H1 (cell line): ENCODE measurements at regions not wholly inside any gene's neighbourhood (a gene's known extent, or its start where the extent isn't known, plus 50 kb on each side); places are given as distances from the start of the nearest gene placed in this dataset.

Experiments used
- BCL11A ChIP-seq, 2 experiments: IDR thresholded peaks; one replicate each; pipeline ENCODE4 v1.6.1; 2011; ENCODE audit warnings: low read depth in 2 of 2, low read length in 2 of 2, mild to moderate bottlenecking in 2 of 2
- CBX5 ChIP-seq: fragments of 300-800, 300-1000 bp; sonication (generic); IDR thresholded peaks from 2 replicates; pipeline ENCODE4 v1.7.1; 2016; ENCODE audit warnings: antibody characterized with exemption, low read length, low read depth
- JUND ChIP-seq: IDR thresholded peaks from 2 replicates; pipeline ENCODE4 v1.6.1; 2011; ENCODE audit warnings: mild to moderate bottlenecking, improper control_type of control experiment, low read length
- TF ChIP-seq, protein P1 (sequence below): fragments of 300-600 bp; sonication (generic); IDR thresholded peaks from 2 replicates; pipeline ENCODE4 v1.7.1; 2012; ENCODE audit warnings: low read length, moderate library complexity, mild to moderate bottlenecking, inconsistent platforms; ENCODE audit not compliant: insufficient replicate concordance

DNA sequence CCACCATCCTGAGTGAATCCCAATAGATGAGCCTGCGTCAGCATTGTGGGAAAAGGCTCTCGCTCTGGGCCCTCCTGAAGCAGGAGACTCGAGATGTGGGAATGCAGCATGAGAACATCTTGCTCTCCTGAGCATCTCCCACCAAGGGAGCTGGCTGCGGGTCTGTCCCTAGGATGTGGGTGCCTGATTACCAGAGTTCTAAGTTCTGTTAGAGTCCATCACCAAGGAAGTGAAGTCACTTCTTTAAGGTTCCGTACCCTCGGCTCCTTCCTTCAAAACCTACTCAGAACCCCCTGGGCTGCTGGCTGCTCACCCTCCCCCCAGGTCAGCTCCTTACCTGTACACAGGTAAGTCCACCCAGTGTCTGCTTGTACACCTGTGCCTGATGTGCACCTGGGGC is 100.5 kb upstream of the IGLL5 start (continued):
- TF ChIP-seq, protein P1, sequence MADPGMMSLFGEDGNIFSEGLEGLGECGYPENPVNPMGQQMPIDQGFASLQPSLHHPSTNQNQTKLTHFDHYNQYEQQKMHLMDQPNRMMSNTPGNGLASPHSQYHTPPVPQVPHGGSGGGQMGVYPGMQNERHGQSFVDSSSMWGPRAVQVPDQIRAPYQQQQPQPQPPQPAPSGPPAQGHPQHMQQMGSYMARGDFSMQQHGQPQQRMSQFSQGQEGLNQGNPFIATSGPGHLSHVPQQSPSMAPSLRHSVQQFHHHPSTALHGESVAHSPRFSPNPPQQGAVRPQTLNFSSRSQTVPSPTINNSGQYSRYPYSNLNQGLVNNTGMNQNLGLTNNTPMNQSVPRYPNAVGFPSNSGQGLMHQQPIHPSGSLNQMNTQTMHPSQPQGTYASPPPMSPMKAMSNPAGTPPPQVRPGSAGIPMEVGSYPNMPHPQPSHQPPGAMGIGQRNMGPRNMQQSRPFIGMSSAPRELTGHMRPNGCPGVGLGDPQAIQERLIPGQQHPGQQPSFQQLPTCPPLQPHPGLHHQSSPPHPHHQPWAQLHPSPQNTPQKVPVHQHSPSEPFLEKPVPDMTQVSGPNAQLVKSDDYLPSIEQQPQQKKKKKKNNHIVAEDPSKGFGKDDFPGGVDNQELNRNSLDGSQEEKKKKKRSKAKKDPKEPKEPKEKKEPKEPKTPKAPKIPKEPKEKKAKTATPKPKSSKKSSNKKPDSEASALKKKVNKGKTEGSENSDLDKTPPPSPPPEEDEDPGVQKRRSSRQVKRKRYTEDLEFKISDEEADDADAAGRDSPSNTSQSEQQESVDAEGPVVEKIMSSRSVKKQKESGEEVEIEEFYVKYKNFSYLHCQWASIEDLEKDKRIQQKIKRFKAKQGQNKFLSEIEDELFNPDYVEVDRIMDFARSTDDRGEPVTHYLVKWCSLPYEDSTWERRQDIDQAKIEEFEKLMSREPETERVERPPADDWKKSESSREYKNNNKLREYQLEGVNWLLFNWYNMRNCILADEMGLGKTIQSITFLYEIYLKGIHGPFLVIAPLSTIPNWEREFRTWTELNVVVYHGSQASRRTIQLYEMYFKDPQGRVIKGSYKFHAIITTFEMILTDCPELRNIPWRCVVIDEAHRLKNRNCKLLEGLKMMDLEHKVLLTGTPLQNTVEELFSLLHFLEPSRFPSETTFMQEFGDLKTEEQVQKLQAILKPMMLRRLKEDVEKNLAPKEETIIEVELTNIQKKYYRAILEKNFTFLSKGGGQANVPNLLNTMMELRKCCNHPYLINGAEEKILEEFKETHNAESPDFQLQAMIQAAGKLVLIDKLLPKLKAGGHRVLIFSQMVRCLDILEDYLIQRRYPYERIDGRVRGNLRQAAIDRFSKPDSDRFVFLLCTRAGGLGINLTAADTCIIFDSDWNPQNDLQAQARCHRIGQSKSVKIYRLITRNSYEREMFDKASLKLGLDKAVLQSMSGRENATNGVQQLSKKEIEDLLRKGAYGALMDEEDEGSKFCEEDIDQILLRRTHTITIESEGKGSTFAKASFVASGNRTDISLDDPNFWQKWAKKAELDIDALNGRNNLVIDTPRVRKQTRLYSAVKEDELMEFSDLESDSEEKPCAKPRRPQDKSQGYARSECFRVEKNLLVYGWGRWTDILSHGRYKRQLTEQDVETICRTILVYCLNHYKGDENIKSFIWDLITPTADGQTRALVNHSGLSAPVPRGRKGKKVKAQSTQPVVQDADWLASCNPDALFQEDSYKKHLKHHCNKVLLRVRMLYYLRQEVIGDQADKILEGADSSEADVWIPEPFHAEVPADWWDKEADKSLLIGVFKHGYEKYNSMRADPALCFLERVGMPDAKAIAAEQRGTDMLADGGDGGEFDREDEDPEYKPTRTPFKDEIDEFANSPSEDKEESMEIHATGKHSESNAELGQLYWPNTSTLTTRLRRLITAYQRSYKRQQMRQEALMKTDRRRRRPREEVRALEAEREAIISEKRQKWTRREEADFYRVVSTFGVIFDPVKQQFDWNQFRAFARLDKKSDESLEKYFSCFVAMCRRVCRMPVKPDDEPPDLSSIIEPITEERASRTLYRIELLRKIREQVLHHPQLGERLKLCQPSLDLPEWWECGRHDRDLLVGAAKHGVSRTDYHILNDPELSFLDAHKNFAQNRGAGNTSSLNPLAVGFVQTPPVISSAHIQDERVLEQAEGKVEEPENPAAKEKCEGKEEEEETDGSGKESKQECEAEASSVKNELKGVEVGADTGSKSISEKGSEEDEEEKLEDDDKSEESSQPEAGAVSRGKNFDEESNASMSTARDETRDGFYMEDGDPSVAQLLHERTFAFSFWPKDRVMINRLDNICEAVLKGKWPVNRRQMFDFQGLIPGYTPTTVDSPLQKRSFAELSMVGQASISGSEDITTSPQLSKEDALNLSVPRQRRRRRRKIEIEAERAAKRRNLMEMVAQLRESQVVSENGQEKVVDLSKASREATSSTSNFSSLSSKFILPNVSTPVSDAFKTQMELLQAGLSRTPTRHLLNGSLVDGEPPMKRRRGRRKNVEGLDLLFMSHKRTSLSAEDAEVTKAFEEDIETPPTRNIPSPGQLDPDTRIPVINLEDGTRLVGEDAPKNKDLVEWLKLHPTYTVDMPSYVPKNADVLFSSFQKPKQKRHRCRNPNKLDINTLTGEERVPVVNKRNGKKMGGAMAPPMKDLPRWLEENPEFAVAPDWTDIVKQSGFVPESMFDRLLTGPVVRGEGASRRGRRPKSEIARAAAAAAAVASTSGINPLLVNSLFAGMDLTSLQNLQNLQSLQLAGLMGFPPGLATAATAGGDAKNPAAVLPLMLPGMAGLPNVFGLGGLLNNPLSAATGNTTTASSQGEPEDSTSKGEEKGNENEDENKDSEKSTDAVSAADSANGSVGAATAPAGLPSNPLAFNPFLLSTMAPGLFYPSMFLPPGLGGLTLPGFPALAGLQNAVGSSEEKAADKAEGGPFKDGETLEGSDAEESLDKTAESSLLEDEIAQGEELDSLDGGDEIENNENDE: no peak
- TF ChIP-seq BCL11A (IDR thresholded peaks at IDR 0.05; ENCODE audit: low read depth in 2 of 2, low read length in 2 of 2) (no peak), JUND (no peak), CBX5 (no peak)
- TF ChIP-seq, all 59 proteins: peak for 0
